ENCODE measurements at regions not wholly inside any gene's neighbourhood (a gene's known extent, or its start where the extent isn't known, plus 50 kb on each side); places are given as distances from the start of the nearest gene placed in this dataset.

DNA sequence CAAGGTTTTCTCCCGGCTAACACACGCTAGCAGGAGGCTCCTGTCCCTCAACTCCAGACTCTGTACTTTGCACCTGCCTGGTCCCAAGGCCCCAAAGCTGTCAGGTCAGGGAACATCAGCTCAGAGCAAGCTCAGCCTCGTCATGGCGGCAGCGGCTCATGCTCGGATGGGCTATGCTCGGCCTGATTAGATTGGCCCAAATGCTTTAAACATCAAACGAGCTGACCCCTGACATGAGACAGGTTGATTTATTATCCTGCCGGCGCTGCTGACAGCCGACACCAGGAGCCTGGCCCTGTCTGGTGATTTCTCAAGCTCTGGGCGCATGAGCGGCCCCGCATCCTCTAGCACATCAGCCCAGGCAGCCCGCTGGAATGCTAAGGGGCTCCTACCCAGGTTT is 436.4 kb downstream of the EIPR1 start:
- TF ChIP-seq CTCF (IDR thresholded peaks at IDR 0.05) (no peak), USF2 (IDR thresholded peaks at IDR 0.05; ENCODE audit: borderline replicate concordance, low read depth, low read length) (no peak), RFX5 (IDR thresholded peaks at IDR 0.05; ENCODE audit: low read length) (no peak), MXI1 (IDR thresholded peaks at IDR 0.05; ENCODE audit: low read depth, low read length) (no peak)
- TF ChIP-seq, protein P1, sequence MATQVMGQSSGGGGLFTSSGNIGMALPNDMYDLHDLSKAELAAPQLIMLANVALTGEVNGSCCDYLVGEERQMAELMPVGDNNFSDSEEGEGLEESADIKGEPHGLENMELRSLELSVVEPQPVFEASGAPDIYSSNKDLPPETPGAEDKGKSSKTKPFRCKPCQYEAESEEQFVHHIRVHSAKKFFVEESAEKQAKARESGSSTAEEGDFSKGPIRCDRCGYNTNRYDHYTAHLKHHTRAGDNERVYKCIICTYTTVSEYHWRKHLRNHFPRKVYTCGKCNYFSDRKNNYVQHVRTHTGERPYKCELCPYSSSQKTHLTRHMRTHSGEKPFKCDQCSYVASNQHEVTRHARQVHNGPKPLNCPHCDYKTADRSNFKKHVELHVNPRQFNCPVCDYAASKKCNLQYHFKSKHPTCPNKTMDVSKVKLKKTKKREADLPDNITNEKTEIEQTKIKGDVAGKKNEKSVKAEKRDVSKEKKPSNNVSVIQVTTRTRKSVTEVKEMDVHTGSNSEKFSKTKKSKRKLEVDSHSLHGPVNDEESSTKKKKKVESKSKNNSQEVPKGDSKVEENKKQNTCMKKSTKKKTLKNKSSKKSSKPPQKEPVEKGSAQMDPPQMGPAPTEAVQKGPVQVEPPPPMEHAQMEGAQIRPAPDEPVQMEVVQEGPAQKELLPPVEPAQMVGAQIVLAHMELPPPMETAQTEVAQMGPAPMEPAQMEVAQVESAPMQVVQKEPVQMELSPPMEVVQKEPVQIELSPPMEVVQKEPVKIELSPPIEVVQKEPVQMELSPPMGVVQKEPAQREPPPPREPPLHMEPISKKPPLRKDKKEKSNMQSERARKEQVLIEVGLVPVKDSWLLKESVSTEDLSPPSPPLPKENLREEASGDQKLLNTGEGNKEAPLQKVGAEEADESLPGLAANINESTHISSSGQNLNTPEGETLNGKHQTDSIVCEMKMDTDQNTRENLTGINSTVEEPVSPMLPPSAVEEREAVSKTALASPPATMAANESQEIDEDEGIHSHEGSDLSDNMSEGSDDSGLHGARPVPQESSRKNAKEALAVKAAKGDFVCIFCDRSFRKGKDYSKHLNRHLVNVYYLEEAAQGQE (IDR thresholded peaks at IDR 0.05; ENCODE audit: low read depth, low read length): no peak
